HepG2 (cell line): ENCODE measurements at regions not wholly inside any gene's neighbourhood (a gene's known extent, or its start where the extent isn't known, plus 50 kb on each side); places are given as distances from the start of the nearest gene placed in this dataset.

Source experiments
- ATAC-seq: fragments of 200-7000 bp; cut with Tn5 transposase; 3 replicates; pipeline ENCODE4 v1.9.1; 2020; ENCODE audit warnings: mild to moderate bottlenecking, moderate library complexity
- BruUV-seq: library from RNA; stranded (reverse); fragments of 400-500 nt; replicated peaks from 2 replicates; lab custom pipeline; 2021; lab: Mats Ljungman, UMichigan
- CTCF ChIA-PET: fragments of 300-600 bp; formaldehyde crosslinking; extraction: SDS; loops from one replicate; lab custom pipeline; 2021; ENCODE audit warnings: low total read pairs, inconsistent platforms, low intra/inter-chr PET ratio; lab: Yijun Ruan, JAX
- POLR2A ChIA-PET: fragments of 350-600 bp; sonication (Branson Sonifier 250); formaldehyde crosslinking; loops from one replicate; lab custom pipeline; 2020; ENCODE audit warnings: antibody characterized with exemption, inconsistent platforms; lab: Yijun Ruan, JAX
- DNase-seq: peaks from one replicate; pipeline ENCODE4 v3.0.0-alpha.2; 2015; ENCODE audit warnings: low spot score
- FAIRE-seq: peaks from 3 replicates; lab custom pipeline; 2011; peaks lifted over from hg19 to GRCh38; lab: Jason Lieb, UNC
- H2AFZ ChIP-seq: one replicate; pipeline ENCODE4 v1.6.1; 2011; ENCODE audit warnings: low read length, inconsistent platforms
- H3K27ac ChIP-seq: fragments of 300-600 bp; 3 replicates; pipeline ENCODE4 v1.8.0; 2011; ENCODE audit warnings: mixed run types, mild to moderate bottlenecking, mixed read lengths, low read length, inconsistent platforms; ENCODE audit not compliant: insufficient read depth; ENCODE audit errors: extremely low read length
- H3K27me3 ChIP-seq, 2 experiments: fragments of 200-600 bp in 1 of 2; 2 replicates in 1 of 2; 3 replicates in 1 of 2; pipeline versions ENCODE4 v1.6.0 to v1.8.0; 2011; ENCODE audit warnings: low read length in 2 of 2, mild to moderate bottlenecking in 2 of 2, moderate library complexity in 2 of 2, inconsistent platforms in 1 of 2; ENCODE audit not compliant: insufficient read depth in 2 of 2, control insufficient read depth in 1 of 2
- H3K36me3 ChIP-seq, 2 experiments: fragments of 200-600 bp in 1 of 2; replicated peaks in 1 of 2; 2 replicates in 1 of 2; 3 replicates in 1 of 2; pipeline versions ENCODE4 v1.5.1 to v1.8.0; 2011; ENCODE audit warnings: low read length in 2 of 2, inconsistent platforms in 1 of 2; ENCODE audit not compliant: insufficient read depth in 2 of 2, control insufficient read depth in 1 of 2
- H3K4me1 ChIP-seq: 2 replicates; pipeline ENCODE4 v1.5.1; 2012; ENCODE audit warnings: low read length, inconsistent platforms; ENCODE audit not compliant: insufficient read depth
- H3K4me2 ChIP-seq: 2 replicates; pipeline ENCODE4 v1.6.0; 2011; ENCODE audit warnings: low read depth, low read length, inconsistent platforms
- H3K4me3 ChIP-seq, 3 experiments: fragments of 200-600 bp in 1 of 3; sonication (generic), shearing (Covaris generic) in 1 of 3; replicated peaks in 1 of 3; 2 replicates each; pipeline ENCODE4 v1.5.1; 2011 to 2016; ENCODE audit warnings: low read length in 3 of 3, inconsistent platforms in 2 of 3, low read depth in 2 of 3, mild to moderate bottlenecking in 2 of 3, control low read depth in 1 of 3, mixed read lengths in 1 of 3; ENCODE audit not compliant: insufficient read depth in 1 of 3
- H3K79me2 ChIP-seq: one replicate; pipeline ENCODE4 v1.6.1; 2011; ENCODE audit warnings: low read length, inconsistent platforms; ENCODE audit not compliant: insufficient read depth
- H3K9ac ChIP-seq: 2 replicates; pipeline ENCODE4 v1.6.0; 2011; ENCODE audit warnings: mild to moderate bottlenecking, low read depth, low read length, inconsistent platforms; ENCODE audit not compliant: insufficient read depth
- H3K9me3 ChIP-seq: 2 replicates; pipeline ENCODE4 v1.5.1; 2012; ENCODE audit warnings: mild to moderate bottlenecking, low read length
- H4K20me1 ChIP-seq: 2 replicates; pipeline ENCODE4 v1.6.0; 2011; ENCODE audit warnings: inconsistent platforms, mild to moderate bottlenecking, low read length, moderate library complexity; ENCODE audit not compliant: insufficient read depth
- ATRX ChIP-seq: sonication (generic); formaldehyde crosslinking; IDR thresholded peaks from 2 replicates; pipeline ENCODE4 v1.4.0; 2020; ENCODE audit warnings: missing genetic modification reagents, borderline replicate concordance
- DR1 ChIP-seq: sonication (generic); formaldehyde crosslinking; IDR thresholded peaks from 2 replicates; pipeline ENCODE4 v1.8.0; 2021; ENCODE audit warnings: mild to moderate bottlenecking, missing genetic modification reagents, inconsistent platforms
- GPBP1L1 ChIP-seq: sonication (generic); formaldehyde crosslinking; IDR thresholded peaks from 2 replicates; pipeline ENCODE4 v1.5.0; 2020; ENCODE audit warnings: mild to moderate bottlenecking, missing genetic modification reagents
- LCORL ChIP-seq, 2 experiments: fragments of 450-650 bp in 1 of 2; sonication (generic) in 1 of 2; formaldehyde crosslinking in 1 of 2; IDR thresholded peaks; 2 replicates each; pipeline versions ENCODE4 v1.5.0 to v1.6.1; 2017 to 2020; ENCODE audit warnings: antibody characterized with exemption in 1 of 2, missing genetic modification reagents in 1 of 2
- NFKB2 ChIP-seq: sonication (generic); formaldehyde crosslinking; IDR thresholded peaks from 2 replicates; pipeline ENCODE4 v1.4.0; 2020; ENCODE audit warnings: missing genetic modification reagents, borderline replicate concordance
- POLR2A ChIP-seq, 2 experiments: IDR thresholded peaks; 2 replicates each; pipeline ENCODE4 v1.6.1; 2011; ENCODE audit warnings: low read depth in 2 of 2, low read length in 2 of 2, mild to moderate bottlenecking in 1 of 2, moderate library complexity in 1 of 2; ENCODE audit not compliant: insufficient read depth in 1 of 2
- RFX3 ChIP-seq: IDR thresholded peaks from 2 replicates; pipeline ENCODE4 v1.6.1; 2016; ENCODE audit warnings: missing biosample characterization, missing genetic modification reagents
- ZBTB44 ChIP-seq: sonication (generic); formaldehyde crosslinking; IDR thresholded peaks from 2 replicates; pipeline ENCODE4 v1.4.0; 2020; ENCODE audit warnings: missing genetic modification reagents
- ZNF333 ChIP-seq: sonication (generic); formaldehyde crosslinking; IDR thresholded peaks from 2 replicates; pipeline ENCODE4 v1.4.0; 2020; ENCODE audit warnings: mild to moderate bottlenecking, missing genetic modification reagents, borderline replicate concordance
- ZNF441 ChIP-seq: sonication (generic); formaldehyde crosslinking; IDR thresholded peaks from 2 replicates; pipeline ENCODE4 v1.7.0; 2021; ENCODE audit warnings: missing genetic modification reagents, borderline replicate concordance
- ZNF710 ChIP-seq: sonication (generic); formaldehyde crosslinking; IDR thresholded peaks from 2 replicates; pipeline ENCODE4 v1.5.0; 2020; ENCODE audit warnings: mild to moderate bottlenecking, missing genetic modification reagents, borderline replicate concordance
- ZNF746 ChIP-seq: sonication (generic); formaldehyde crosslinking; IDR thresholded peaks from 2 replicates; pipeline ENCODE4 v1.8.0; 2022; ENCODE audit warnings: mild to moderate bottlenecking, missing genetic modification reagents
- ZUFSP ChIP-seq: sonication (generic); formaldehyde crosslinking; IDR thresholded peaks from 2 replicates; pipeline ENCODE4 v1.9.0; 2021; ENCODE audit warnings: missing genetic modification reagents, mild to moderate bottlenecking, borderline replicate concordance
- WGBS: methylation state at CpG from one replicate; pipeline ENCODE4 v1.1.6; 2017; ENCODE audit warnings: low lambda C conversion rate; 5-methylcytosine and 5-hydroxymethylcytosine counted together
- in situ Hi-C: cut with HindIII; loops from 2 replicates; pipeline ENCODE4 v1.10.0; 2017; ENCODE audit warnings: low pct_unique_long_range_greater_than_20kb; ENCODE audit not compliant: extremely low pct_ligation_motif_present
- intact Hi-C: fragments of 100-400 bp; cut with micrococcal nuclease; formaldehyde crosslinking; loops from one replicate; pipeline ENCODE4 v1.10.0; 2022; ENCODE audit not compliant: unreplicated experiment

GRCh38 chr15:26087395-26087794 is 224.3 kb upstream of the ATP10A start:
- Histone ChIP-seq H3K9me3 (no peaks in the 10 kb centered on the region), H3K27me3 (no peaks in the 10 kb centered on the region; a peak in 1 of 5 replicates), H4K20me1 (no peaks in the 10 kb centered on the region), H3K4me3 (no peak overlapping the region), H3K4me1 (peaks cover 10% of the 10 kb centered on the region), H3K79me2 (no peaks in the 10 kb centered on the region), H3K27ac (no peak overlapping the region), H3K4me2 (no peak overlapping the region), H3K9ac (no peak overlapping the region), H2AFZ (no peak overlapping the region), H3K36me3 (no peaks in the 10 kb centered on the region)
- 13% methylated on average over 4 of the region's 4 CpGs for WGBS
- intact Hi-C loops, result no loop called here
- TF ChIP-seq ATRX (CRISPR knock-in tag), result no peak
- TF ChIP-seq POLR2A (IDR thresholded peaks at IDR 0.05; ENCODE audit: insufficient read depth in 1 of 2, low read depth in 2 of 2, low read length in 2 of 2), result no peak
- no peak for TF ChIP-seq ZNF746 (CRISPR knock-in tag)
- no peak for TF ChIP-seq GPBP1L1
- no peak for TF ChIP-seq RFX3
- no peak for TF ChIP-seq ZBTB44 (CRISPR knock-in tag)
- no peak for TF ChIP-seq ZUFSP (CRISPR knock-in tag)
- TF ChIP-seq LCORL (IDR thresholded peaks at IDR 0.05), result no peak
- no peak for TF ChIP-seq LCORL (CRISPR knock-in tag; IDR thresholded peaks at IDR 0.05)
- no peak for TF ChIP-seq NFKB2
- TF ChIP-seq DR1, result no peak
- no peak for TF ChIP-seq ZNF710
- TF ChIP-seq ZNF441 (CRISPR knock-in tag), result no peak
- TF ChIP-seq ZNF333 (CRISPR knock-in tag), result no peak
- FAIRE-seq, result no peak
- ATAC-seq, result no peak
- ChIA-PET POLR2A (no interaction called here), CTCF (no interaction called here)
- no peak for DNase-seq
- BruUV-seq, result no TSS peak
- in situ Hi-C loops, result no loop called here
